Hepatocyte (in vitro differentiated cells): ENCODE measurements at regions not wholly inside any gene's neighbourhood (a gene's known extent, or its start where the extent isn't known, plus 50 kb on each side); places are given as distances from the start of the nearest gene placed in this dataset.

Experiments
- EZH2 ChIP-seq: fragments of 200-600 bp; sonication (generic); IDR thresholded peaks from 2 replicates; pipeline ENCODE4 v1.6.1; 2016; ENCODE audit warnings: antibody characterized with exemption, mild to moderate bottlenecking, borderline replicate concordance
- TF ChIP-seq, protein P1 (sequence below): fragments of 200-600 bp; sonication (generic); IDR thresholded peaks from 2 replicates; pipeline ENCODE4 v1.5.1; 2016; ENCODE audit warnings: antibody characterized with exemption, mild to moderate bottlenecking; ENCODE audit not compliant: poor library complexity

DNA sequence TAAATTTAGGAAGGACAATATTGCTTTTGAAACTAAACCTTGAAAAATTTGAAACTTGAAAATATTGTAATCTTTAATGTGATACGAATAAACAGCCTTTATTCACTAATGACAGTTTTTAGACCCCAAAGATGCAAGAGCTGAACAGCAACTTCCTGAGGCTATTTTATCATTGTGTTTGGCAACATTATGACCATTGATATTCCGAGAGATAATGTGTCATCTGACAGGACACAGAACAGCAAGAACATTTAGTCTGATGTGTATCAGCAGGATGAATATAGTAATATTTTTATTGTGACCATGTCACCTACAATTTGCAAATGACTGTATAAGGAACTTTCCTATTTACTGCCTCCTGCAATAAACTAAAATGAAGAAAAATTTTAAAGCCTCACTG is 316.0 kb downstream of the ADAM29 start:
- TF ChIP-seq, protein P1, sequence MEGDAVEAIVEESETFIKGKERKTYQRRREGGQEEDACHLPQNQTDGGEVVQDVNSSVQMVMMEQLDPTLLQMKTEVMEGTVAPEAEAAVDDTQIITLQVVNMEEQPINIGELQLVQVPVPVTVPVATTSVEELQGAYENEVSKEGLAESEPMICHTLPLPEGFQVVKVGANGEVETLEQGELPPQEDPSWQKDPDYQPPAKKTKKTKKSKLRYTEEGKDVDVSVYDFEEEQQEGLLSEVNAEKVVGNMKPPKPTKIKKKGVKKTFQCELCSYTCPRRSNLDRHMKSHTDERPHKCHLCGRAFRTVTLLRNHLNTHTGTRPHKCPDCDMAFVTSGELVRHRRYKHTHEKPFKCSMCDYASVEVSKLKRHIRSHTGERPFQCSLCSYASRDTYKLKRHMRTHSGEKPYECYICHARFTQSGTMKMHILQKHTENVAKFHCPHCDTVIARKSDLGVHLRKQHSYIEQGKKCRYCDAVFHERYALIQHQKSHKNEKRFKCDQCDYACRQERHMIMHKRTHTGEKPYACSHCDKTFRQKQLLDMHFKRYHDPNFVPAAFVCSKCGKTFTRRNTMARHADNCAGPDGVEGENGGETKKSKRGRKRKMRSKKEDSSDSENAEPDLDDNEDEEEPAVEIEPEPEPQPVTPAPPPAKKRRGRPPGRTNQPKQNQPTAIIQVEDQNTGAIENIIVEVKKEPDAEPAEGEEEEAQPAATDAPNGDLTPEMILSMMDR = no peak
- TF ChIP-seq EZH2 = no peak
